HepG2 (cell line): ENCODE measurements at regions not wholly inside any gene's neighbourhood (a gene's known extent, or its start where the extent isn't known, plus 50 kb on each side); places are given as distances from the start of the nearest gene placed in this dataset.

Source experiments
- ATAC-seq: fragments of 200-7000 bp; cut with Tn5 transposase; 3 replicates; pipeline ENCODE4 v1.9.1; 2020; ENCODE audit warnings: mild to moderate bottlenecking, moderate library complexity
- BruUV-seq: library from RNA; stranded (reverse); fragments of 400-500 nt; replicated peaks from 2 replicates; lab custom pipeline; 2021; lab: Mats Ljungman, UMichigan
- CTCF ChIA-PET: fragments of 300-600 bp; formaldehyde crosslinking; extraction: SDS; loops from one replicate; lab custom pipeline; 2021; ENCODE audit warnings: low total read pairs, inconsistent platforms, low intra/inter-chr PET ratio; lab: Yijun Ruan, JAX
- POLR2A ChIA-PET: fragments of 350-600 bp; sonication (Branson Sonifier 250); formaldehyde crosslinking; loops from one replicate; lab custom pipeline; 2020; ENCODE audit warnings: antibody characterized with exemption, inconsistent platforms; lab: Yijun Ruan, JAX
- DNase-seq: peaks from one replicate; pipeline ENCODE4 v3.0.0-alpha.2; 2015; ENCODE audit warnings: low spot score
- FAIRE-seq: peaks from 3 replicates; lab custom pipeline; 2011; peaks lifted over from hg19 to GRCh38; lab: Jason Lieb, UNC
- H2AFZ ChIP-seq: one replicate; pipeline ENCODE4 v1.6.1; 2011; ENCODE audit warnings: low read length, inconsistent platforms
- H3K27ac ChIP-seq: fragments of 300-600 bp; 3 replicates; pipeline ENCODE4 v1.8.0; 2011; ENCODE audit warnings: mixed run types, mild to moderate bottlenecking, mixed read lengths, low read length, inconsistent platforms; ENCODE audit not compliant: insufficient read depth; ENCODE audit errors: extremely low read length
- H3K27me3 ChIP-seq, 2 experiments: fragments of 200-600 bp in 1 of 2; 2 replicates in 1 of 2; 3 replicates in 1 of 2; pipeline versions ENCODE4 v1.6.0 to v1.8.0; 2011; ENCODE audit warnings: low read length in 2 of 2, mild to moderate bottlenecking in 2 of 2, moderate library complexity in 2 of 2, inconsistent platforms in 1 of 2; ENCODE audit not compliant: insufficient read depth in 2 of 2, control insufficient read depth in 1 of 2
- H3K36me3 ChIP-seq, 2 experiments: fragments of 200-600 bp in 1 of 2; replicated peaks in 1 of 2; 2 replicates in 1 of 2; 3 replicates in 1 of 2; pipeline versions ENCODE4 v1.5.1 to v1.8.0; 2011; ENCODE audit warnings: low read length in 2 of 2, inconsistent platforms in 1 of 2; ENCODE audit not compliant: insufficient read depth in 2 of 2, control insufficient read depth in 1 of 2
- H3K4me1 ChIP-seq: 2 replicates; pipeline ENCODE4 v1.5.1; 2012; ENCODE audit warnings: low read length, inconsistent platforms; ENCODE audit not compliant: insufficient read depth
- H3K4me2 ChIP-seq: 2 replicates; pipeline ENCODE4 v1.6.0; 2011; ENCODE audit warnings: low read depth, low read length, inconsistent platforms
- H3K4me3 ChIP-seq, 3 experiments: fragments of 200-600 bp in 1 of 3; sonication (generic), shearing (Covaris generic) in 1 of 3; replicated peaks in 1 of 3; 2 replicates each; pipeline ENCODE4 v1.5.1; 2011 to 2016; ENCODE audit warnings: low read length in 3 of 3, inconsistent platforms in 2 of 3, low read depth in 2 of 3, mild to moderate bottlenecking in 2 of 3, control low read depth in 1 of 3, mixed read lengths in 1 of 3; ENCODE audit not compliant: insufficient read depth in 1 of 3
- H3K79me2 ChIP-seq: one replicate; pipeline ENCODE4 v1.6.1; 2011; ENCODE audit warnings: low read length, inconsistent platforms; ENCODE audit not compliant: insufficient read depth
- H3K9ac ChIP-seq: 2 replicates; pipeline ENCODE4 v1.6.0; 2011; ENCODE audit warnings: mild to moderate bottlenecking, low read depth, low read length, inconsistent platforms; ENCODE audit not compliant: insufficient read depth
- H3K9me3 ChIP-seq: 2 replicates; pipeline ENCODE4 v1.5.1; 2012; ENCODE audit warnings: mild to moderate bottlenecking, low read length
- H4K20me1 ChIP-seq: 2 replicates; pipeline ENCODE4 v1.6.0; 2011; ENCODE audit warnings: inconsistent platforms, mild to moderate bottlenecking, low read length, moderate library complexity; ENCODE audit not compliant: insufficient read depth
- KLF9 ChIP-seq: IDR thresholded peaks from 2 replicates; pipeline ENCODE4 v1.6.1; 2016; ENCODE audit warnings: low read depth
- MXI1 ChIP-seq: IDR thresholded peaks from 3 replicates; pipeline ENCODE4 v1.6.1; 2012; ENCODE audit warnings: low read depth, low read length, inconsistent platforms, borderline replicate concordance
- NFE2L2 ChIP-seq: fragments of 150-350 bp; IDR thresholded peaks from 2 replicates; pipeline ENCODE4 v1.6.1; 2014; ENCODE audit warnings: low read length
- NR3C1 ChIP-seq: sonication (generic); formaldehyde crosslinking; IDR thresholded peaks from 2 replicates; pipeline ENCODE4 v1.4.0; 2020; ENCODE audit warnings: missing genetic modification reagents
- RORA ChIP-seq: sonication (generic); formaldehyde crosslinking; IDR thresholded peaks from 2 replicates; pipeline ENCODE4 v1.5.0; 2020; ENCODE audit warnings: mild to moderate bottlenecking, missing genetic modification reagents, moderate library complexity
- SRSF4 ChIP-seq: fragments of 200-400 bp; formaldehyde crosslinking; IDR thresholded peaks from one replicate; pipeline ENCODE4 v1.6.1; 2018; ENCODE audit warnings: mild to moderate bottlenecking, low read depth, low read length, moderate library complexity; ENCODE audit not compliant: poor library complexity, severe bottlenecking
- ZMYM4 ChIP-seq: sonication (generic); formaldehyde crosslinking; IDR thresholded peaks from 2 replicates; pipeline ENCODE4 v1.8.1; 2023; ENCODE audit warnings: mild to moderate bottlenecking, missing genetic modification reagents
- ZNF614 ChIP-seq: IDR thresholded peaks from 2 replicates; pipeline ENCODE4 v1.6.1; 2018; ENCODE audit warnings: missing biosample characterization, missing genetic modification reagents, inconsistent platforms, borderline replicate concordance
- WGBS: methylation state at CpG from one replicate; pipeline ENCODE4 v1.1.6; 2017; ENCODE audit warnings: low lambda C conversion rate; 5-methylcytosine and 5-hydroxymethylcytosine counted together
- in situ Hi-C: cut with HindIII; loops from 2 replicates; pipeline ENCODE4 v1.10.0; 2017; ENCODE audit warnings: low pct_unique_long_range_greater_than_20kb; ENCODE audit not compliant: extremely low pct_ligation_motif_present
- intact Hi-C: fragments of 100-400 bp; cut with micrococcal nuclease; formaldehyde crosslinking; loops from one replicate; pipeline ENCODE4 v1.10.0; 2022; ENCODE audit not compliant: unreplicated experiment
- TF ChIP-seq, protein P1 (sequence below), 2 experiments: fragments of 450-650 bp in 1 of 2; sonication (generic) in 1 of 2; formaldehyde crosslinking in 1 of 2; IDR thresholded peaks; 2 replicates each; pipeline versions ENCODE4 v1.6.1 to v1.8.0; 2016 to 2022; ENCODE audit warnings: antibody characterized with exemption in 1 of 2, mild to moderate bottlenecking in 1 of 2, missing genetic modification reagents in 1 of 2
- TF ChIP-seq, protein P2 (sequence below): IDR thresholded peaks from 2 replicates; pipeline ENCODE4 v1.4.0; 2020; ENCODE audit warnings: mild to moderate bottlenecking, missing genetic modification reagents
- TF ChIP-seq, protein P3 (sequence below): sonication (generic); formaldehyde crosslinking; IDR thresholded peaks from 2 replicates; pipeline ENCODE4 v1.8.0; 2022; ENCODE audit warnings: mild to moderate bottlenecking, missing genetic modification reagents, borderline replicate concordance

DNA sequence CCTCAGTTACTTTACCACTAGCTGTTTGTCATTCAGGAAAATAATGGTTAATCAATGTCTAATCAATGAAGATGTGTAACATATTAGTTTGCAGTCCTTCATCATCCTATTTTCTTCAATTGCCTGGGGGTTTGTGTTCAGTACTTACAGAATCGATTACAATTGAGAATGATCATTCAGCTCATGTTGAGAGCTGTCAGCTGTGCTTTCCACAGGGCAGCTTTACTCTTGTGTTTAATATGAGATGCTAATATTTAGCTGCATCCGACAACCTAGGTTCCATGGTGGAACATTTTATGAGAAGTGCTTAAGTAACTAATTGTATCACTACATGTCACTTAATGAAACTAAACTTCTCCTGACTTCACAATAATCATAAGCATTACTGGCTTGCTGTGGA is 191.9 kb downstream of the GRB14 start:
- no TSS peak for BruUV-seq
- Histone ChIP-seq H3K27me3 (0 out of 5 replicates have a peak, but pooled peaks cover 0 to 4% of the 10 kb centered on the region in 2 experiments), H3K4me3 (no peak overlapping the region), H2AFZ (no peak overlapping the region), H4K20me1 (no peaks in the 10 kb centered on the region), H3K4me1 (no peaks in the 10 kb centered on the region), H3K36me3 (no peaks in the 10 kb centered on the region), H3K9me3 (no peaks in the 10 kb centered on the region), H3K4me2 (no peak overlapping the region), H3K9ac (no peak overlapping the region), H3K79me2 (no peaks in the 10 kb centered on the region), H3K27ac (no peak overlapping the region)
- DNase-seq (no peak), FAIRE-seq (no peak), ATAC-seq (no peak)
- POLR2A ChIA-PET: no interaction called here
- intact Hi-C loops (no loop called here), in situ Hi-C loops (no loop called here)
- 4% methylated on average over 2 of the region's 2 CpGs for WGBS
- CTCF ChIA-PET: interaction anchor here (1.3 kb wide), 1 partner anchor 1260 kb away, joined by 4 read pairs; no protein-coding TSS in a partner anchor
- TF ChIP-seq KLF9 (no peak), RORA (no peak), NR3C1 (no peak), ZMYM4 (CRISPR knock-in tag) (no peak), SRSF4 (no peak), NFE2L2 (no peak), MXI1 (no peak), ZNF614 (CRISPR knock-in tag) (no peak)
- TF ChIP-seq, protein P1, sequence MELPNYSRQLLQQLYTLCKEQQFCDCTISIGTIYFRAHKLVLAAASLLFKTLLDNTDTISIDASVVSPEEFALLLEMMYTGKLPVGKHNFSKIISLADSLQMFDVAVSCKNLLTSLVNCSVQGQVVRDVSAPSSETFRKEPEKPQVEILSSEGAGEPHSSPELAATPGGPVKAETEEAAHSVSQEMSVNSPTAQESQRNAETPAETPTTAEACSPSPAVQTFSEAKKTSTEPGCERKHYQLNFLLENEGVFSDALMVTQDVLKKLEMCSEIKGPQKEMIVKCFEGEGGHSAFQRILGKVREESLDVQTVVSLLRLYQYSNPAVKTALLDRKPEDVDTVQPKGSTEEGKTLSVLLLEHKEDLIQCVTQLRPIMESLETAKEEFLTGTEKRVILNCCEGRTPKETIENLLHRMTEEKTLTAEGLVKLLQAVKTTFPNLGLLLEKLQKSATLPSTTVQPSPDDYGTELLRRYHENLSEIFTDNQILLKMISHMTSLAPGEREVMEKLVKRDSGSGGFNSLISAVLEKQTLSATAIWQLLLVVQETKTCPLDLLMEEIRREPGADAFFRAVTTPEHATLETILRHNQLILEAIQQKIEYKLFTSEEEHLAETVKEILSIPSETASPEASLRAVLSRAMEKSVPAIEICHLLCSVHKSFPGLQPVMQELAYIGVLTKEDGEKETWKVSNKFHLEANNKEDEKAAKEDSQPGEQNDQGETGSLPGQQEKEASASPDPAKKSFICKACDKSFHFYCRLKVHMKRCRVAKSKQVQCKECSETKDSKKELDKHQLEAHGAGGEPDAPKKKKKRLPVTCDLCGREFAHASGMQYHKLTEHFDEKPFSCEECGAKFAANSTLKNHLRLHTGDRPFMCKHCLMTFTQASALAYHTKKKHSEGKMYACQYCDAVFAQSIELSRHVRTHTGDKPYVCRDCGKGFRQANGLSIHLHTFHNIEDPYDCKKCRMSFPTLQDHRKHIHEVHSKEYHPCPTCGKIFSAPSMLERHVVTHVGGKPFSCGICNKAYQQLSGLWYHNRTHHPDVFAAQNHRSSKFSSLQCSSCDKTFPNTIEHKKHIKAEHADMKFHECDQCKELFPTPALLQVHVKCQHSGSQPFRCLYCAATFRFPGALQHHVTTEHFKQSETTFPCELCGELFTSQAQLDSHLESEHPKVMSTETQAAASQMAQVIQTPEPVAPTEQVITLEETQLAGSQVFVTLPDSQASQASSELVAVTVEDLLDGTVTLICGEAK (IDR thresholded peaks at IDR 0.05): no peak
- TF ChIP-seq, protein P1 (CRISPR knock-in tag; IDR thresholded peaks at IDR 0.05): no peak
- TF ChIP-seq, protein P2, sequence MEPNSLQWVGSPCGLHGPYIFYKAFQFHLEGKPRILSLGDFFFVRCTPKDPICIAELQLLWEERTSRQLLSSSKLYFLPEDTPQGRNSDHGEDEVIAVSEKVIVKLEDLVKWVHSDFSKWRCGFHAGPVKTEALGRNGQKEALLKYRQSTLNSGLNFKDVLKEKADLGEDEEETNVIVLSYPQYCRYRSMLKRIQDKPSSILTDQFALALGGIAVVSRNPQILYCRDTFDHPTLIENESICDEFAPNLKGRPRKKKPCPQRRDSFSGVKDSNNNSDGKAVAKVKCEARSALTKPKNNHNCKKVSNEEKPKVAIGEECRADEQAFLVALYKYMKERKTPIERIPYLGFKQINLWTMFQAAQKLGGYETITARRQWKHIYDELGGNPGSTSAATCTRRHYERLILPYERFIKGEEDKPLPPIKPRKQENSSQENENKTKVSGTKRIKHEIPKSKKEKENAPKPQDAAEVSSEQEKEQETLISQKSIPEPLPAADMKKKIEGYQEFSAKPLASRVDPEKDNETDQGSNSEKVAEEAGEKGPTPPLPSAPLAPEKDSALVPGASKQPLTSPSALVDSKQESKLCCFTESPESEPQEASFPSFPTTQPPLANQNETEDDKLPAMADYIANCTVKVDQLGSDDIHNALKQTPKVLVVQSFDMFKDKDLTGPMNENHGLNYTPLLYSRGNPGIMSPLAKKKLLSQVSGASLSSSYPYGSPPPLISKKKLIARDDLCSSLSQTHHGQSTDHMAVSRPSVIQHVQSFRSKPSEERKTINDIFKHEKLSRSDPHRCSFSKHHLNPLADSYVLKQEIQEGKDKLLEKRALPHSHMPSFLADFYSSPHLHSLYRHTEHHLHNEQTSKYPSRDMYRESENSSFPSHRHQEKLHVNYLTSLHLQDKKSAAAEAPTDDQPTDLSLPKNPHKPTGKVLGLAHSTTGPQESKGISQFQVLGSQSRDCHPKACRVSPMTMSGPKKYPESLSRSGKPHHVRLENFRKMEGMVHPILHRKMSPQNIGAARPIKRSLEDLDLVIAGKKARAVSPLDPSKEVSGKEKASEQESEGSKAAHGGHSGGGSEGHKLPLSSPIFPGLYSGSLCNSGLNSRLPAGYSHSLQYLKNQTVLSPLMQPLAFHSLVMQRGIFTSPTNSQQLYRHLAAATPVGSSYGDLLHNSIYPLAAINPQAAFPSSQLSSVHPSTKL: no peak
- TF ChIP-seq, protein P3, sequence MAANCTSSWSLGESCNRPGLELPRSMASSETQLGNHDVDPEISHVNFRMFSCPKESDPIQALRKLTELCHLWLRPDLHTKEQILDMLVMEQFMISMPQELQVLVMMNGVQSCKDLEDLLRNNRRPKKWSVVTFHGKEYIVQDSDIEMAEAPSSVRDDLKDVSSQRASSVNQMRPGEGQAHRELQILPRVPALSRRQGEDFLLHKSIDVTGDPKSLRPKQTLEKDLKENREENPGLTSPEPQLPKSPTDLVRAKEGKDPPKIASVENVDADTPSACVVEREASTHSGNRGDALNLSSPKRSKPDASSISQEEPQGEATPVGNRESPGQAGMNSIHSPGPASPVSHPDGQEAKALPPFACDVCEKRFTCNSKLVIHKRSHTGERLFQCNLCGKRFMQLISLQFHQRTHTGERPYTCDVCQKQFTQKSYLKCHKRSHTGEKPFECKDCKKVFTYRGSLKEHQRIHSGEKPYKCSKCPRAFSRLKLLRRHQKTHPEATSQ (CRISPR knock-in tag): no peak
